D721Med (cell line): ENCODE measurements at regions not wholly inside any gene's neighbourhood (a gene's known extent, or its start where the extent isn't known, plus 50 kb on each side); places are given as distances from the start of the nearest gene placed in this dataset.

Experiments used
- DNase-seq: peaks from one replicate; pipeline ENCODE4 v3.0.0; 2011; ENCODE audit warnings: low spot score; ENCODE audit not compliant: insufficient read length
- FAIRE-seq: peaks from 2 replicates; lab custom pipeline; 2011; peaks lifted over from hg19 to GRCh38; lab: Jason Lieb, UNC
- CTCF ChIP-seq: IDR thresholded peaks from 2 replicates; pipeline ENCODE4 v1.5.1; 2012; ENCODE audit warnings: mild to moderate bottlenecking, control low read depth; ENCODE audit not compliant: insufficient read depth; ENCODE audit errors: missing control alignments

GRCh38 chr2:52115750-52116149 lies 1083.8 kb upstream of the NRXN1 start:
- no peak for TF ChIP-seq CTCF
- FAIRE-seq = no peak
- no peak for DNase-seq

GRCh38 chr2:52113338-52113737 lies 1081.4 kb upstream of the NRXN1 start:
- no peak for TF ChIP-seq CTCF
- DNase-seq = no peak
- FAIRE-seq = no peak

GRCh38 chr2:52112141-52112540 lies 1080.2 kb upstream of the NRXN1 start:
- no peak for TF ChIP-seq CTCF
- FAIRE-seq (no peak), DNase-seq (no peak)

GRCh38 chr2:52107124-52107523 lies 1075.2 kb upstream of the NRXN1 start:
- DNase-seq = peak; percentile 12

GRCh38 chr2:52097071-52097470 lies 1065.1 kb upstream of the NRXN1 start:
- no peak for FAIRE-seq
- no peak for TF ChIP-seq CTCF
- no peak for DNase-seq

More at GRCh38 chr2:52107124-52107523, 1075.2 kb upstream of the NRXN1 start:
- peak; percentile 12 for TF ChIP-seq CTCF
- peak; percentile 98 for FAIRE-seq

GRCh38 chr2:52084759-52085158 lies 1052.8 kb upstream of the NRXN1 start:
- TF ChIP-seq CTCF = no peak
- no peak for DNase-seq
- no peak for FAIRE-seq

- no peak for DNase-seq
- FAIRE-seq = no peak
- TF ChIP-seq CTCF = no peak
Observed at GRCh38 chr2:52083214-52083613, 1051.3 kb upstream of the NRXN1 start.
